NCI-H774 (cell line): ENCODE measurements at regions not wholly inside any gene's neighbourhood (a gene's known extent, or its start where the extent isn't known, plus 50 kb on each side); places are given as distances from the start of the nearest gene placed in this dataset.
"Not testable (repeated sequence)": the region's sequence is repeated elsewhere in the genome, so short reads cannot be mapped to it uniquely, and the experiment has no call there.

ENCODE experiments used
- DNase-seq: peaks from one replicate; lab custom pipeline; 2025; lab: John Stamatoyannopoulos, UW

- no peak for DNase-seq
These were observed 628.4 kb upstream of the TPK1 start for GRCh38 chr7:145464287-145464686.

- no peak for DNase-seq
These were observed 626.6 kb upstream of the TPK1 start for GRCh38 chr7:145462463-145462862.

GRCh38 chr7:145434811-145435210 is 599.0 kb upstream of the TPK1 start:
- no peak for DNase-seq

- DNase-seq: no peak
These were observed 596.0 kb upstream of the TPK1 start for GRCh38 chr7:145431834-145432233.

GRCh38 chr7:145418481-145418880 is 582.6 kb upstream of the TPK1 start:
- not testable (repeated sequence) for DNase-seq

GRCh38 chr7:145411066-145411465 is 575.2 kb upstream of the TPK1 start:
- no peak for DNase-seq

- no peak for DNase-seq
These were observed 562.9 kb upstream of the TPK1 start for GRCh38 chr7:145398758-145399157.

- no peak for DNase-seq
These were observed 558.3 kb upstream of the TPK1 start for GRCh38 chr7:145394126-145394525.

GRCh38 chr7:145382762-145383161 is 546.9 kb upstream of the TPK1 start:
- DNase-seq: no peak

- no peak for DNase-seq
These were observed 542.3 kb upstream of the TPK1 start for GRCh38 chr7:145378197-145378596.

GRCh38 chr7:145360511-145361100 is 524.8 kb upstream of the TPK1 start:
- DNase-seq: no peak

- DNase-seq: no peak
These were observed 514.5 kb upstream of the TPK1 start for GRCh38 chr7:145350334-145350733.

GRCh38 chr7:145349452-145349851 is 513.6 kb upstream of the TPK1 start:
- not testable (repeated sequence) for DNase-seq

- no peak for DNase-seq
These were observed 511.4 kb upstream of the TPK1 start for GRCh38 chr7:145347271-145347670.

GRCh38 chr7:145339319-145339718 is 503.5 kb upstream of the TPK1 start:
- DNase-seq: no peak

GRCh38 chr7:145331522-145331921 is 495.7 kb upstream of the TPK1 start:
- DNase-seq: no peak

GRCh38 chr7:145331076-145331475 is 495.2 kb upstream of the TPK1 start:
- no peak for DNase-seq

GRCh38 chr7:145327646-145328045 is 491.8 kb upstream of the TPK1 start:
- no peak for DNase-seq

GRCh38 chr7:145324081-145324480 is 488.2 kb upstream of the TPK1 start:
- DNase-seq: no peak

- DNase-seq: no peak
These were observed 477.7 kb upstream of the TPK1 start for GRCh38 chr7:145313551-145313950.

- no peak for DNase-seq
These were observed 457.9 kb upstream of the TPK1 start for GRCh38 chr7:145293754-145294153.

GRCh38 chr7:145293228-145293701 is 457.4 kb upstream of the TPK1 start:
- no peak for DNase-seq

GRCh38 chr7:145289384-145289783 is 453.5 kb upstream of the TPK1 start:
- no peak for DNase-seq

GRCh38 chr7:145276118-145276517 is 440.3 kb upstream of the TPK1 start:
- no peak for DNase-seq
